ENCODE measurements at regions not wholly inside any gene's neighbourhood (a gene's known extent, or its start where the extent isn't known, plus 50 kb on each side); places are given as distances from the start of the nearest gene placed in this dataset.

DNA sequence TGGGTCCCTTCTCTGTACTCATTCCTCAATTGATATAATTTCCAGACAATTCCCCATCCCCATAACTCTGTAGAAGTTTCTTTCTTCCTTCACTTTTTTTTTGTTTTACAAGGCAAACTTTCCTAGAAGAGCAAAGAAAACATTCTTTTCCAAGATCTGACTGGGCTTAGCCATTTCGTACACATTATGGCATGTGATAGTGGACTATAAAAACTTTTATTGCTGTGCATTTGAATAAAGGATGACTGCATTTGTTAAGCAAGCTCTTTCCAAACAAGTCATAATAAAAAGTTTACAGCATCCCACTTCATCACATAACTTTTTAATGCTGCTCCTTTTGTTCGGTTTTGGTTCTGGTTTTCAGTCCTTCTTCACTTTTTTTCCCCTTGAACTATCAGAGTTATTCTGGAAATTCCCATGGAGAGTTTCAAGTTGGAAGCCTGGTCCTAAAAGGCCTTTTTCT lies 231.0 kb upstream of the HMGA2 start:
- TF ChIP-seq, protein P1, sequence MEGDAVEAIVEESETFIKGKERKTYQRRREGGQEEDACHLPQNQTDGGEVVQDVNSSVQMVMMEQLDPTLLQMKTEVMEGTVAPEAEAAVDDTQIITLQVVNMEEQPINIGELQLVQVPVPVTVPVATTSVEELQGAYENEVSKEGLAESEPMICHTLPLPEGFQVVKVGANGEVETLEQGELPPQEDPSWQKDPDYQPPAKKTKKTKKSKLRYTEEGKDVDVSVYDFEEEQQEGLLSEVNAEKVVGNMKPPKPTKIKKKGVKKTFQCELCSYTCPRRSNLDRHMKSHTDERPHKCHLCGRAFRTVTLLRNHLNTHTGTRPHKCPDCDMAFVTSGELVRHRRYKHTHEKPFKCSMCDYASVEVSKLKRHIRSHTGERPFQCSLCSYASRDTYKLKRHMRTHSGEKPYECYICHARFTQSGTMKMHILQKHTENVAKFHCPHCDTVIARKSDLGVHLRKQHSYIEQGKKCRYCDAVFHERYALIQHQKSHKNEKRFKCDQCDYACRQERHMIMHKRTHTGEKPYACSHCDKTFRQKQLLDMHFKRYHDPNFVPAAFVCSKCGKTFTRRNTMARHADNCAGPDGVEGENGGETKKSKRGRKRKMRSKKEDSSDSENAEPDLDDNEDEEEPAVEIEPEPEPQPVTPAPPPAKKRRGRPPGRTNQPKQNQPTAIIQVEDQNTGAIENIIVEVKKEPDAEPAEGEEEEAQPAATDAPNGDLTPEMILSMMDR (conservative IDR thresholded peaks at IDR 0.05): no peak
- TF ChIP-seq EZH2 (IDR thresholded peaks at IDR 0.05; ENCODE audit: low read depth): no peak

Data from PC-9 (cell line).